HEK293 (cell line): ENCODE measurements at regions not wholly inside any gene's neighbourhood (a gene's known extent, or its start where the extent isn't known, plus 50 kb on each side); places are given as distances from the start of the nearest gene placed in this dataset.

Experiments used
- ATF2 ChIP-seq: fragments of 450-650 bp; formaldehyde crosslinking; IDR thresholded peaks from 2 replicates; pipeline ENCODE4 v1.5.1; 2016; ENCODE audit warnings: missing biosample characterization, missing genetic modification characterization, low read depth
- CTCF ChIP-seq: fragments of 450-650 bp; formaldehyde crosslinking; IDR thresholded peaks from 2 replicates; pipeline ENCODE4 v1.5.1; 2016; ENCODE audit warnings: missing biosample characterization, missing genetic modification characterization
- ELK4 ChIP-seq: IDR thresholded peaks from 2 replicates; pipeline ENCODE4 v1.6.1; 2011; ENCODE audit warnings: mild to moderate bottlenecking, low read depth, low read length, borderline replicate concordance
- YY1 ChIP-seq: fragments of 450-650 bp; formaldehyde crosslinking; IDR thresholded peaks from 2 replicates; pipeline ENCODE4 v1.5.1; 2018; ENCODE audit warnings: missing biosample characterization, missing genetic modification characterization
- ZFHX2 ChIP-seq: fragments of 450-650 bp; formaldehyde crosslinking; conservative IDR thresholded peaks from 2 replicates; pipeline ENCODE4 v1.5.1; 2016; ENCODE audit warnings: missing biosample characterization, missing genetic modification characterization
- ZNF146 ChIP-seq: fragments of 450-650 bp; formaldehyde crosslinking; IDR thresholded peaks from 2 replicates; pipeline ENCODE4 v1.5.1; 2016; ENCODE audit warnings: missing biosample characterization, missing genetic modification characterization
- ZNF24 ChIP-seq: fragments of 450-650 bp; formaldehyde crosslinking; IDR thresholded peaks from 2 replicates; pipeline ENCODE4 v1.5.1; 2016; ENCODE audit warnings: missing biosample characterization, missing genetic modification characterization
- ZNF274 ChIP-seq, 2 experiments: fragments of 200-500 bp in 1 of 2; fragments of 450-650 bp in 1 of 2; sonication (Bioruptor generic) in 1 of 2; formaldehyde crosslinking in 1 of 2; IDR thresholded peaks; 2 replicates each; pipeline versions ENCODE4 v1.5.1 to v1.6.1; 2014 to 2016; ENCODE audit warnings: borderline replicate concordance in 1 of 2, inconsistent platforms in 1 of 2, low read length in 1 of 2, missing biosample characterization in 1 of 2, missing genetic modification characterization in 1 of 2
- ZNF335 ChIP-seq: fragments of 450-650 bp; formaldehyde crosslinking; conservative IDR thresholded peaks from 2 replicates; pipeline ENCODE4 v1.5.1; 2016; ENCODE audit warnings: missing biosample characterization, missing genetic modification characterization
- ZNF585B ChIP-seq: fragments of 450-650 bp; formaldehyde crosslinking; IDR thresholded peaks from 2 replicates; pipeline ENCODE4 v1.5.1; 2016; ENCODE audit warnings: missing biosample characterization, missing genetic modification characterization
- ZNF747 ChIP-seq: fragments of 450-650 bp; formaldehyde crosslinking; IDR thresholded peaks from 2 replicates; pipeline ENCODE4 v1.5.1; 2016; ENCODE audit warnings: missing biosample characterization, missing genetic modification characterization

- no peak for TF ChIP-seq ELK4
- TF ChIP-seq CTCF (tag by site-specific recombination), result no peak
- TF ChIP-seq ATF2 (tag by site-specific recombination), result no peak
- no peak for TF ChIP-seq YY1 (tag by site-specific recombination)
- no peak for TF ChIP-seq ZNF335
- TF ChIP-seq ZNF747 (tag by site-specific recombination), result no peak
- TF ChIP-seq ZNF585B (tag by site-specific recombination), result no peak
- no peak for TF ChIP-seq ZNF274 (IDR thresholded peaks at IDR 0.05; ENCODE audit: low read length)
- TF ChIP-seq ZNF274 (tag by site-specific recombination; IDR thresholded peaks at IDR 0.05; ENCODE audit: borderline replicate concordance), result no peak
- TF ChIP-seq ZNF24 (tag by site-specific recombination), result no peak
- TF ChIP-seq ZFHX2 (tag by site-specific recombination), result no peak
- TF ChIP-seq ZNF146 (tag by site-specific recombination), result no peak
These were observed 497.8 kb downstream of the TTLL7 start for GRCh38 chr1:83500987-83501591.
